ENCODE measurements at regions not wholly inside any gene's neighbourhood (a gene's known extent, or its start where the extent isn't known, plus 50 kb on each side); places are given as distances from the start of the nearest gene placed in this dataset.

DNA sequence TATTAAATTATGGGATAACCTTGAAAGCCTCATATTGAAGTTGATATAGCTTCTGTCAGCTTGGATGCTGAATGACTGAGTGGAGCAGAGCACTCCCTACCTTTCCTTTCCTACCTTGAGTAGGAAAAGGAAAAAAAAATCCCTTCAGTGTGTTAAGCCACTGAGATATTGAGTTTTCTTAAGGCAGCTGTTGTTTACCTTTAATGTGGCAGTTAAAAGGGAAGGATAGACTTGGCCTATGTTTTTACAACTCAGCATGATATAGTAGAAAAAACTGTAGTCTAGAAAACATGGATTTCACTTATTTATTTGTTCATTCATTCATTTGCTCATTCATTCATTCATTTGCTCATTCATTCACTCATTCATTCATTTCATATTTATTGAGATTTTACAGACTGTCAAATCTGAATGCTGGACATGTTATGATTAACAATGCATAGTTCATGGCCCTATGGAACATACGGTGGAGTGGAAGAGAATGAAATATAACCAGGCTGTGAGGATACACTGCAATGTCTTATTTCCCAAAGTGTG, 131.5 kb upstream of the MAN1A1 start:
- Histone ChIP-seq H3K27ac (no peak overlapping the region), H3K27me3 (no peaks in the 10 kb centered on the region), H3K4me1 (peaks cover 4% of the 10 kb centered on the region), H3K9me3 (no peaks in the 10 kb centered on the region), H3K4me3 (no peak overlapping the region), H3K36me3 (no peaks in the 10 kb centered on the region)
- ATAC-seq, result no peak
- intact Hi-C loops (cut with DNase I), result no loop called here
- DNase-seq, result no peak
- no peak for TF ChIP-seq CTCF (IDR thresholded peaks at IDR 0.05)

DNA sequence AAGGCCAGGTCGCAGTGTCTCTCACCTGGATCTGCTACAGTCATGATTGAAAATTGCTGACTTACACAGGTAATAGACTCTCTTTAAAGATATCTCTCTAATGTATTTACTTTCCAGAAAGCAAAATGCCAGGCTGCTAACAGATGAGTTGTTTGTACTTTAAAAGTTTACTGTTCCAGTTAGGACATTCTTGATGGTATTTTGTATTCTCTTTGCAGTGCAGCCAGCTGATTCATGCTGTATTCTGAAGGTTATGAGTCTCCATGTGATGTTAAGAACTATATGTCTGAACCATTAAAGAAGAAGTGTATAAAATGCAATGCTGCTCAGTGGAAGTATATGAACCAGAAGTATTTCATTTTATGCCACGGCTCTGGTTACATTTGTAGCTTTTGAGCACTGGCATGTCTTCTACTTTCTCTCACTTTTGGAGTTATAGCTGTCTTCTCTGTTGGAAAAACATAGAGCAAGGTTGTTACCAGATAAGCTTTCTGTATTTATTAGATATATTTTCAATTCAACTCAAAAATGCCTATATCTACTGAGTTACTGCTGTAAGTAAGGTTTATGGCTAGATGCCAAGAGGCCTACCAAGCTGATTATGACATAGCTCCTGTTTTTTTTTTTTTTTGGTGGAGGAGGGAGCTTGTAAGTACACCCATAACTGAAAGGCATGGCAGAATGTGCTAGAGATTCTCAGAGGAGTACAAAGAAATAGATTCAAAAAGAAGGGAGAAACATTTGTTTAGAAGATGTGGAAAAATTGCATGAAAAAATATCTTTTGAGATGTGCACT, 130.5 kb upstream of the MAN1A1 start:
- no peak for TF ChIP-seq CTCF (IDR thresholded peaks at IDR 0.05)
- H3K36me3 ChIP-seq, result no peaks in the 10 kb centered on the region
- H3K27me3 ChIP-seq, result no peaks in the 10 kb centered on the region
- ATAC-seq (no peak), DNase-seq (no peak)
- H3K4me3 ChIP-seq, result no peak overlapping the region
- intact Hi-C loops (cut with DNase I), result no loop called here
- peaks cover 4% of the 10 kb centered on the region for H3K4me1 ChIP-seq
- H3K9me3 ChIP-seq, result no peaks in the 10 kb centered on the region
- no peak overlapping the region for H3K27ac ChIP-seq

DNA sequence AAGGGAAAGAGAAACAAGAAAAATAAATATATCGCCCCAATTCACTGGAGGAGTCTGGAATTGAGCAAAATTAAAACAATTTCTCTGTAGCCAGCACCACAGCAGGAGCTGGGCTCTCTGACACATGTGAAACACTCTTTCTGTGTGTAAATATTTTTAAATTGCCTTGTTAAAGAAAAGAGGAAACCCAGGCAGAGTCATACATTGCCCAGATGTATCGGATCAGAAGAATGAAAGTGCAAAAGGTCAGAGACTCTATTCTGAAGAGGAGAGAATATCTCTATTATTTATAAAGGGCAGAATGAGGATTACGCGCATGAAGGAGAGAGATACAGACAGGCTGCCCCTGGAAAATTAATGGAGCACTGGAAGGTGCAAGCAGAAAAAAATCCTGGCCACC, 127.0 kb upstream of the MAN1A1 start:
- Histone ChIP-seq H3K4me3 (no peak overlapping the region), H3K4me1 (peaks cover 4% of the 10 kb centered on the region), H3K9me3 (no peaks in the 10 kb centered on the region), H3K27me3 (no peaks in the 10 kb centered on the region), H3K36me3 (no peaks in the 10 kb centered on the region), H3K27ac (no peak overlapping the region)
- TF ChIP-seq CTCF (IDR thresholded peaks at IDR 0.05), result no peak
- no peak for DNase-seq
- ATAC-seq, result no peak
- intact Hi-C loops (cut with DNase I), result no loop called here

DNA sequence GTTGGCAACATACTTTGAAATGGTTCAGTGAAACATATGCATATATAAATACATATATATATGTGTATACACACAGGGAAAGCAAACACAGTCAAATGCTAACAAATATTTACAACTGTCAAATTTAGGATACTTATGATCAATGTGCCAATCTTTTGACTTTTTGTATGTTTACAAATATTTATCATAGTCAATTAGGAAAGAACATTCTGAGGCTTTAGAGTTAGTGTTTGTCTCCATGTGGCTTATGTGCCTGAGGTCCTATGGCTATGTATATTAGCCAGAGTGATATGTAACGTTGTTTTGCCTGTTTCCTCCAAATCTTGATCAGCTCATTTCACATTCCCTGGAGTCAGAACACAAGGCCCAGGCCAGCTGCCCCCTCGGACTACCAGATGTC, 126.5 kb upstream of the MAN1A1 start:
- no peak for TF ChIP-seq CTCF (IDR thresholded peaks at IDR 0.05)
- Histone ChIP-seq H3K9me3 (no peaks in the 10 kb centered on the region), H3K4me3 (no peak overlapping the region), H3K36me3 (no peaks in the 10 kb centered on the region), H3K4me1 (peaks cover 4% of the 10 kb centered on the region), H3K27me3 (no peaks in the 10 kb centered on the region), H3K27ac (no peak overlapping the region)
- ATAC-seq (no peak), DNase-seq (no peak)
- intact Hi-C loops (cut with DNase I), result no loop called here

- Histone ChIP-seq H3K27ac (no peak overlapping the region), H3K4me3 (no peak overlapping the region), H3K4me1 (no peaks in the 10 kb centered on the region), H3K36me3 (no peaks in the 10 kb centered on the region), H3K27me3 (no peaks in the 10 kb centered on the region), H3K9me3 (no peaks in the 10 kb centered on the region)
- ATAC-seq (no peak), DNase-seq (no peak)
- TF ChIP-seq CTCF (IDR thresholded peaks at IDR 0.05), result no peak
- intact Hi-C loops (cut with DNase I), result no loop called here
Observed at GRCh38 chr6:119470893-119471542, 121.5 kb upstream of the MAN1A1 start.

Data from upper lobe of right lung (tissue), 1 donor.